PC-9 (cell line): ENCODE measurements at regions not wholly inside any gene's neighbourhood (a gene's known extent, or its start where the extent isn't known, plus 50 kb on each side); places are given as distances from the start of the nearest gene placed in this dataset.

Source experiments
- EZH2 ChIP-seq: fragments of 200-600 bp; sonication (generic); IDR thresholded peaks from 2 replicates; pipeline ENCODE4 v1.8.0; 2017; ENCODE audit warnings: antibody characterized with exemption, low read depth
- TF ChIP-seq, protein P1 (sequence below): fragments of 200-600 bp; sonication (generic); conservative IDR thresholded peaks from 2 replicates; pipeline ENCODE4 v1.6.1; 2017; ENCODE audit warnings: mixed run types, antibody characterized with exemption, mild to moderate bottlenecking, moderate library complexity

DNA sequence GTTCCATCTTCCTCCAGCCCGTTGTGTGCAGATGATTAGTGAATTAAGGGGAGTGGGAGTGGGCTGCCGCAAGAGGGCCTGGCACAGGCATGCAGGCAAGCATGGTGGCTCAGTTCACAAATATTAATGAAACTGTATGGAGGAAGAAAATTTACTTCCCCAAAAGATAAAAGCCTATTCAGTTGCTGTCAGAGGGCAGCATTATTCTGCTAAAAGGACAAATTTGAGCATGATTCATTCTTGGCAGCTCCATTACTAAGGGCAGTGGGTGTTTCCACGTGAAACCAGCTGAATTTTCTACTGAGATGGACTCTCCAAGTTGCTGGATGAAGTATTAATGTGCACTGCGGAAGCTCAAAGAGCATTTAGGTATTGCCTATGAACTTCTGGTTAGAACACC is 90.9 kb upstream of the WDR11 start:
- TF ChIP-seq EZH2, result no peak
- TF ChIP-seq, protein P1, sequence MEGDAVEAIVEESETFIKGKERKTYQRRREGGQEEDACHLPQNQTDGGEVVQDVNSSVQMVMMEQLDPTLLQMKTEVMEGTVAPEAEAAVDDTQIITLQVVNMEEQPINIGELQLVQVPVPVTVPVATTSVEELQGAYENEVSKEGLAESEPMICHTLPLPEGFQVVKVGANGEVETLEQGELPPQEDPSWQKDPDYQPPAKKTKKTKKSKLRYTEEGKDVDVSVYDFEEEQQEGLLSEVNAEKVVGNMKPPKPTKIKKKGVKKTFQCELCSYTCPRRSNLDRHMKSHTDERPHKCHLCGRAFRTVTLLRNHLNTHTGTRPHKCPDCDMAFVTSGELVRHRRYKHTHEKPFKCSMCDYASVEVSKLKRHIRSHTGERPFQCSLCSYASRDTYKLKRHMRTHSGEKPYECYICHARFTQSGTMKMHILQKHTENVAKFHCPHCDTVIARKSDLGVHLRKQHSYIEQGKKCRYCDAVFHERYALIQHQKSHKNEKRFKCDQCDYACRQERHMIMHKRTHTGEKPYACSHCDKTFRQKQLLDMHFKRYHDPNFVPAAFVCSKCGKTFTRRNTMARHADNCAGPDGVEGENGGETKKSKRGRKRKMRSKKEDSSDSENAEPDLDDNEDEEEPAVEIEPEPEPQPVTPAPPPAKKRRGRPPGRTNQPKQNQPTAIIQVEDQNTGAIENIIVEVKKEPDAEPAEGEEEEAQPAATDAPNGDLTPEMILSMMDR, result no peak
